ENCODE measurements at regions not wholly inside any gene's neighbourhood (a gene's known extent, or its start where the extent isn't known, plus 50 kb on each side); places are given as distances from the start of the nearest gene placed in this dataset.

- TF ChIP-seq, protein P1, sequence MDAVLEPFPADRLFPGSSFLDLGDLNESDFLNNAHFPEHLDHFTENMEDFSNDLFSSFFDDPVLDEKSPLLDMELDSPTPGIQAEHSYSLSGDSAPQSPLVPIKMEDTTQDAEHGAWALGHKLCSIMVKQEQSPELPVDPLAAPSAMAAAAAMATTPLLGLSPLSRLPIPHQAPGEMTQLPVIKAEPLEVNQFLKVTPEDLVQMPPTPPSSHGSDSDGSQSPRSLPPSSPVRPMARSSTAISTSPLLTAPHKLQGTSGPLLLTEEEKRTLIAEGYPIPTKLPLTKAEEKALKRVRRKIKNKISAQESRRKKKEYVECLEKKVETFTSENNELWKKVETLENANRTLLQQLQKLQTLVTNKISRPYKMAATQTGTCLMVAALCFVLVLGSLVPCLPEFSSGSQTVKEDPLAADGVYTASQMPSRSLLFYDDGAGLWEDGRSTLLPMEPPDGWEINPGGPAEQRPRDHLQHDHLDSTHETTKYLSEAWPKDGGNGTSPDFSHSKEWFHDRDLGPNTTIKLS (IDR thresholded peaks at IDR 0.05; ENCODE audit: borderline replicate concordance, low read depth): no peak
- TF ChIP-seq LEF1 (IDR thresholded peaks at IDR 0.05): no peak
- TF ChIP-seq ZBED1 (IDR thresholded peaks at IDR 0.05): no peak
- no peak for TF ChIP-seq POLR2B (IDR thresholded peaks at IDR 0.05; ENCODE audit: low read depth, partially characterized antibody)
- TF ChIP-seq POLR2G (IDR thresholded peaks at IDR 0.05; ENCODE audit: low read depth, low read length): no peak
- TF ChIP-seq BRD4 (IDR thresholded peaks at IDR 0.05): no peak
- no peak for TF ChIP-seq NFIX (CRISPR knock-in tag; IDR thresholded peaks at IDR 0.05; ENCODE audit: low read depth)
- no peak for TF ChIP-seq PYGO2 (tag; IDR thresholded peaks at IDR 0.05)
- TF ChIP-seq, protein P2, sequence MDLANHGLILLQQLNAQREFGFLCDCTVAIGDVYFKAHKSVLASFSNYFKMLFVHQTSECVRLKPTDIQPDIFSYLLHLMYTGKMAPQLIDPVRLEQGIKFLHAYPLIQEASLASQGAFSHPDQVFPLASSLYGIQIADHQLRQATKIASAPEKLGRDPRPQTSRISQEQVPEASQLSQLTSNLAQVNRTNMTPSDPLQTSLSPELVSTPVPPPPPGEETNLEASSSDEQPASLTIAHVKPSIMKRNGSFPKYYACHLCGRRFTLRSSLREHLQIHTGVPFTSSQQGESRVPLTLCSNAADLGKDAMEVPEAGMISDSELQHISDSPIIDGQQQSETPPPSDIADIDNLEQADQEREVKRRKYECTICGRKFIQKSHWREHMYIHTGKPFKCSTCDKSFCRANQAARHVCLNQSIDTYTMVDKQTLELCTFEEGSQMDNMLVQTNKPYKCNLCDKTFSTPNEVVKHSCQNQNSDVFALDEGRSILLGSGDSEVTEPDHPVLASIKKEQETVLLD (IDR thresholded peaks at IDR 0.05): no peak
- no peak for TF ChIP-seq CREM (IDR thresholded peaks at IDR 0.05; ENCODE audit: low read depth)
- no peak for TF ChIP-seq MBD2 (IDR thresholded peaks at IDR 0.05; ENCODE audit: borderline replicate concordance, low read depth)
Measured at GRCh38 chr16:13306161-13306995, 405.0 kb downstream of the SHISA9 start (continued).
